ENCODE measurements at regions not wholly inside any gene's neighbourhood (a gene's known extent, or its start where the extent isn't known, plus 50 kb on each side); places are given as distances from the start of the nearest gene placed in this dataset.
A peak's percentile ranks its signal among the peaks of the same experiment; 100 is the strongest.

DNA sequence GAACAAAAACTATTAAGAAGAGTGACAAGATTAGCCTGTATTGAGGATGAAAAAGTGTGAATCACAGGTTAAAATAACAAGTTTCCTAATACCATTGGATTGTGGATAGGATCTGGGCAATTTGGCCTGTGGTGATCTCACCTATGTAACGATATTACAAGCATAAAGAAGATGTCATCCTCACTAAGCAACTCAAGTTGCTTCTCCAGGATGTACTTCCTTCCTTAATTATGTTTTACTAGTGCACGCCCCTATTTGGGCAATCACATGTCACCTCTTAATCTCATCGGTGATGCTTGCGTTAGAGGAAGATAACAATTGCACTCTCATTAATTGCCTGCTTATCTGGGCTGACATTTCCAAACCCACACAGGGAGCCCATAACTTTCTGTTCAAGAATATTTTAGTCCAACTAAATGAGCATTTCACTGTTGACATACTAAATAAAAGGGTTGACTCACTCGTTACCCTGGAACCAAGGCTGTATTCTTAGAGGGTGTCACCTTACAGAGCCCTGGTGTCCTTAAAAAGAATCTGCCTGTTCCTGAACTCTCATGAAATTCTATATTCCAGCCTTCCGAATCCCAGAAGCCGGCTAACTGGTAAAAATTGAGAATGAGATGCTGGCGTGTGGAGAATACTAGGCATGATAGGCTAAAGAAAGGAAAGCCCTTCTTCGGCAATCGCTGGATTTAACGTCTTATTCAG, 88.2 kb upstream of the ATXN1 start:
- TF ChIP-seq GATA1 (IDR thresholded peaks at IDR 0.05; ENCODE audit: low read depth, low read length) (no peak), POLR2A (IDR thresholded peaks at IDR 0.05; ENCODE audit: low read length) (no peak)
- peak in 1 of 2 experiments; percentile 5 for DNase-seq

DNA sequence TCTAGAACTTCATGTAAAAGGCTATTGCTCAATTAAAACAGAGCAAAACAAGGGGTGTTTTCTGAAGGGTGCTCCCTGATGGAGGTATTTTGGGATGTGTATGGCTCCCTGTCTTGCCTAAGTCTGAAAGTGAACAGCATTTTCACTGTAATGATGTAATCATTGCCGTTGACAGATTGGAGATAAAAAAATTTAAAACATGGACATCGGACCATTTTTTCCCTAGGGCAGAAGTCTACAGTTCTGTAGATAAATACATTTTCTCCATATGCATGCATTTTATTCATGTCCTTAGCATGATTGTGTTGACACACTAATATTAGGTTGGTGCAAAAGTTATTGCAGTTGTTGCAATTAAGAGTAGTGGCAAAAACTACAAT, 85.1 kb upstream of the ATXN1 start:
- TF ChIP-seq POLR2A (IDR thresholded peaks at IDR 0.05; ENCODE audit: low read length) (no peak), GATA1 (IDR thresholded peaks at IDR 0.05; ENCODE audit: low read depth, low read length) (no peak)
- no peak for DNase-seq

GRCh38 chr6:16844183-16844582, 82.9 kb upstream of the ATXN1 start:
- DNase-seq, result no peak
- TF ChIP-seq POLR2A (IDR thresholded peaks at IDR 0.05; ENCODE audit: low read length) (no peak), GATA1 (IDR thresholded peaks at IDR 0.05; ENCODE audit: low read depth, low read length) (no peak)

DNA sequence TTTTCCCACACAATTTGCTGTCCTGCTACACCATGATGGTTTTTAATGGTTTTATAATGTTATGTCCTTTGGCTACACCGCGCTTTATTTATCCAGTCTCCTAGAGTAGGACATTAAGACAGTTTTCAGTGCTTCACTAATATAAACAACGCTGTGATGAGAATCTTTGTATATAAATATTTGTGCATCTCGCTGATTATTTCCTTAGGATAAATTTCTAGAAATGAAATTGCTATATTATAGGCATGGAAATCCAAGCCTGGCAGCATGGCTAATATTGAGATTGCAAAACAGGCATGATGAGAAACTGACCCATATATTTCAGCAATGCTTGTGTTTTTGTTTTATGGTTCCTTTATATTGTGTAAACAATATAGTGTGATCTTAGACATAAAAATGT, 81.4 kb upstream of the ATXN1 start:
- no peak for DNase-seq
- TF ChIP-seq POLR2A (IDR thresholded peaks at IDR 0.05; ENCODE audit: low read length) (no peak), GATA1 (IDR thresholded peaks at IDR 0.05; ENCODE audit: low read depth, low read length) (no peak)

DNA sequence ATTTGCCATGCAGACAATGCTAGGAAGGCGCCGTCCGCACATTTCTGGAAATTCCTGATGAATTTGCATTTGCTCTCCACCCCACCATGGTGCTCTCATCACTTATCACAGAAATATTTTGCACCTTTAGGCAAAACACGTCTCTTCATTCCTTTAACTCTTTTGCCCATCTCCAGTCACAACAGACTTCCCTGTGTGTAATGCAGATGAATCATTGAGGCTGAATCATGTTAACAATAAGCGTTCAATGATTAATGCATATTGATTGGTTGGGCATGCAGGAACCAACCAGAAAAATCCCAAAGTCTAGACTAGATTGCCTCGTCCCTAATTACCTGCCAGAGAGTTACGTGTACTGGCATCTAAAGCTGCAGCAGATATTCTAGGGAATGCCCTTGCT, 80.0 kb upstream of the ATXN1 start:
- no peak for DNase-seq
- TF ChIP-seq GATA1 (IDR thresholded peaks at IDR 0.05; ENCODE audit: low read depth, low read length) (no peak), POLR2A (IDR thresholded peaks at IDR 0.05; ENCODE audit: low read length) (no peak)

DNA sequence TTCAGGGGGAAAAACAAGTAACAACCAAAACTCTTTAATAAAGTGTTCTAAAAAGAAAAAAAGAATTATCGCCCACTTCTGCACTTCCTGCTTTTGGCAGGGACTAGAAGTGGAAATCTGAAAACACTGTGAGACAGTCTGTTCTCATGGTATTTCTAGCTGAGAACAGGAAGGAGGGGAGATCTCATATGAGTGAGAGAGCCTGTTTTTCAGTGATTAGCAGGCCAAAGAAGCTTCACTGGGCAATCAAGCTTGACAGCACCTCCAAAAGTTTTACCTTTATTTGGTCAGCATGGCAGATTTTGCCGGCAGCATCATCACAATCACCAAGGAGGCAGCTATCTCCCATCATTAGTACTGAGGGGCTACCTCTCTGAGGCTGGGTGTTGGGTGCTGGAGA, 79.5 kb upstream of the ATXN1 start:
- no peak for TF ChIP-seq GATA1 (IDR thresholded peaks at IDR 0.05; ENCODE audit: low read depth, low read length)
- no peak for TF ChIP-seq POLR2A (IDR thresholded peaks at IDR 0.05; ENCODE audit: low read length)
- no peak for DNase-seq

GRCh38 chr6:16840291-16840690, 79.0 kb upstream of the ATXN1 start:
- no peak for DNase-seq
- no peak for TF ChIP-seq POLR2A (IDR thresholded peaks at IDR 0.05; ENCODE audit: low read length)
- no peak for TF ChIP-seq GATA1 (IDR thresholded peaks at IDR 0.05; ENCODE audit: low read depth, low read length)

DNA sequence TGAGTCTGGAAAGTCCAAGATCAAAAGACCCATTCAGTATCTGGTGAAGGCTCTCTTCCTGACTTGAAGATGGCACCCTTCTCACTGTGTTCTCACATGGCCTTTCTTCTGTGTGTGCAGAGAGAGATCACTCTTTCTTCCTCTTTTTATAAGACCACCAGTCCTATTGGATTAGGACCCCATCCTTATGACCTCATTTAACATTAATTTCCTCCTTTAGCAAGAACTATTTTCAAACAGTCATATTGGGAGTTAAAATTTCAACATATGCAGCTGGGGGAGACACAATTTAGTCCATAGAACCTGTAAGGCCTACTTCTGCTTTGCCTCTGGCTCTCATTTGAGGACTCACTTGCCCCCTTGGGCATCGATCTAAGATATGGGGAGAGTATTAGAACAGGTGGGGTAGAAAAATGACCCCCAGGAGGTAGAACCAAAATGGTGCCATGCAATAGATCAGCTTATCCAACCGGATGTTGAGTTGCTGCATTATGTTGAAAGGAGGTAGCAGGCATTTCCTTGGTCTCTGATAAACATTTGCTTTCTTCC, 78.4 kb upstream of the ATXN1 start:
- no peak for DNase-seq
- TF ChIP-seq GATA1 (IDR thresholded peaks at IDR 0.05; ENCODE audit: low read depth, low read length) (no peak), POLR2A (IDR thresholded peaks at IDR 0.05; ENCODE audit: low read length) (no peak)

- TF ChIP-seq POLR2A (IDR thresholded peaks at IDR 0.05; ENCODE audit: low read length) (no peak), GATA1 (IDR thresholded peaks at IDR 0.05; ENCODE audit: low read depth, low read length) (no peak)
- DNase-seq, result no peak
These were observed 76.1 kb upstream of the ATXN1 start for GRCh38 chr6:16837217-16837972.

- TF ChIP-seq POLR2A (IDR thresholded peaks at IDR 0.05; ENCODE audit: low read length), result no peak
- TF ChIP-seq GATA1 (IDR thresholded peaks at IDR 0.05; ENCODE audit: low read depth, low read length), result no peak
- DNase-seq, result no peak
These were observed 75.1 kb upstream of the ATXN1 start for GRCh38 chr6:16836144-16836981.

GRCh38 chr6:16834242-16834641, 73.0 kb upstream of the ATXN1 start:
- TF ChIP-seq POLR2A (IDR thresholded peaks at IDR 0.05; ENCODE audit: low read length) (no peak), GATA1 (IDR thresholded peaks at IDR 0.05; ENCODE audit: low read depth, low read length) (no peak)
- DNase-seq, result no peak

DNA sequence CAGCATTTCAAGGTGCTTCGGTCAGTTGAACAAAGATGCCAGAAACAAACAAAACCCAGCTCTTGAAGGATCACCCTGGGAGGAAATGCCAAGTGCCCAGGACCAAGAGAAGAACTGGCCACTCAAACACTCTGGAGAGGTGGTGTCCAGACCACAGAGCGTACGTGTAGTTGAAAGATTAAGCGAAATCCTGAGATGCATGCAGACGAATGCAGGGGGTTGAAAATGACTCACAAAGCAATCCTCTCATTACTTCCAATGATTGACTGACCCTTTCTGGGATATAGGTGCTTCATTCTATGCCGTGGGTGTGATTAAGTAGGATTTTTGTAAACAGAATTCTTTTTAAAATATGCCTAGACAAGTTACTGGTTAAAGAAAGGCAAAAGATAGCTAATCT, 71.5 kb upstream of the ATXN1 start:
- DNase-seq, result no peak
- TF ChIP-seq GATA1 (IDR thresholded peaks at IDR 0.05; ENCODE audit: low read depth, low read length) (no peak), POLR2A (IDR thresholded peaks at IDR 0.05; ENCODE audit: low read length) (no peak)

DNA sequence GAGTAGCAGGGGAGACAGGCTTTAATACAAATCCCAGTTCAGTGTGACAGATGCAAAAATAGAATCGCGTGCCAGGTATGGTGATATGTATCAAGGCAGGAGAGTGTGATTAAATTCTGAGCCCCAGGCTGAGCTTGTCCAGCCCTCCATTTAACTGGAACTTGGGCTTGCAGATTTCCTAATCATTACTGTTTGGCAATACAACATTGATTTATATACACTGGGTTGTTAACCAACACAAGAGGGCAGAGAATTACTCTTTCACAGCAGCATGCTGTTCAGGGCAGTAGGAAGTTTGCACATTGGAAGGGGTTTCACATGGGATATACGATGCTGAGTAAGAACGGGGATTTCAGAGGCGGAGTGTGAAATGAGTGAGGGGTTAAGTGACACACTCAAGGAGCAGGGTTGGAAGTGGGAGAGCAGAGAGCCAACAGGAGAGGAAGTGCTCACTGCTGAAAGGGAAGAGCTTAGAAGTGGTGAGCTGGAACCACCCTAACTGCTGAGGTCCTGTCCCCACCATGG, 70.8 kb upstream of the ATXN1 start:
- no peak for DNase-seq
- no peak for TF ChIP-seq GATA1 (IDR thresholded peaks at IDR 0.05; ENCODE audit: low read depth, low read length)
- no peak for TF ChIP-seq POLR2A (IDR thresholded peaks at IDR 0.05; ENCODE audit: low read length)

DNA sequence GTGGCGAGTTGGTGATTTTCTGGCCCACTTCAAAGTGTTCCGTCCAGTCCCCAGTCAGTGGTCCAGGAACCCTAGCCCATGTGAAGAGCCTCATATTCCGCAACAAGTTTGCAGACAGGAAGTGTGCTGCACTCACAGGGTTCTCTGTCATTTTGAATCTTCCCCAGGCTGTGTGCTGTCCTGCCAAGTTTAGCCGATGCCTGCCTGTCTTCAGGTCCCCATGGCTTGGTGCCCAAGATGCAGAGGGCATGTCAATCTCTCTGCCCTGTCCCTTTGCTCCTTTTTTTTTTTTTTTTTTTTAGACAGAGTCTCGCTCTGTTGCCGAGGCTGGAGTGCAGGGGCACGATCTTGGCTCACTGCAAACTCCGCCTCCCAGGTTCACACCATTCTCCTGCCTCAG, 69.9 kb upstream of the ATXN1 start:
- no peak for TF ChIP-seq POLR2A (IDR thresholded peaks at IDR 0.05; ENCODE audit: low read length)
- no peak for TF ChIP-seq GATA1 (IDR thresholded peaks at IDR 0.05; ENCODE audit: low read depth, low read length)
- no peak for DNase-seq

Measured in erythroblast (primary cell).